Hepatocyte (in vitro differentiated cells): ENCODE measurements at regions not wholly inside any gene's neighbourhood (a gene's known extent, or its start where the extent isn't known, plus 50 kb on each side); places are given as distances from the start of the nearest gene placed in this dataset.

Experiments
- EZH2phosphoT487 ChIP-seq: fragments of 200-600 bp; sonication (generic); IDR thresholded peaks from one replicate; pipeline ENCODE4 v1.6.1; 2018; ENCODE audit warnings: antibody characterized with exemption, mild to moderate bottlenecking, low read depth, moderate library complexity; ENCODE audit not compliant: unreplicated experiment, severe bottlenecking
- TF ChIP-seq, protein P1 (sequence below): fragments of 200-600 bp; sonication (generic); IDR thresholded peaks from 2 replicates; pipeline ENCODE4 v1.5.1; 2016; ENCODE audit warnings: antibody characterized with exemption, mild to moderate bottlenecking; ENCODE audit not compliant: poor library complexity

DNA sequence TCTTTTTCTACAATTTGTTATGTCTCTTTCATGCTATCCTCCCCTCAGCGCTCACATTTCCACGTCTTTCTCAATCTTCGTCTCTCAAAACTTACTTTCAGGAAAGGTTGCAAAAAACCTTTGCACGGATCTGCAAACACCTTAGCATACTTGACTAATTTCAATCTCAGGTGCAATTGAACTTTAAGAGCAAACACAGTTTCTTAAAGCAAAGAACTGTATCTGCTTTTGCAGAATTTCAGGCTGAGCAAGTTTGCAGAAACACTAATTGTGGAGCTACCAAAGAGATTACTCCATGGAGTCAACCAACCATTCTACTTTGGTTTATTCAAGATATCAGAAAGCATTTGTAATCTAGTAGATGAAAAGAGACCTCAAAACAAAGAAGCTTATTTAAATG, 668.2 kb upstream of the MARCKS start:
- no peak for TF ChIP-seq EZH2phosphoT487
- TF ChIP-seq, protein P1, sequence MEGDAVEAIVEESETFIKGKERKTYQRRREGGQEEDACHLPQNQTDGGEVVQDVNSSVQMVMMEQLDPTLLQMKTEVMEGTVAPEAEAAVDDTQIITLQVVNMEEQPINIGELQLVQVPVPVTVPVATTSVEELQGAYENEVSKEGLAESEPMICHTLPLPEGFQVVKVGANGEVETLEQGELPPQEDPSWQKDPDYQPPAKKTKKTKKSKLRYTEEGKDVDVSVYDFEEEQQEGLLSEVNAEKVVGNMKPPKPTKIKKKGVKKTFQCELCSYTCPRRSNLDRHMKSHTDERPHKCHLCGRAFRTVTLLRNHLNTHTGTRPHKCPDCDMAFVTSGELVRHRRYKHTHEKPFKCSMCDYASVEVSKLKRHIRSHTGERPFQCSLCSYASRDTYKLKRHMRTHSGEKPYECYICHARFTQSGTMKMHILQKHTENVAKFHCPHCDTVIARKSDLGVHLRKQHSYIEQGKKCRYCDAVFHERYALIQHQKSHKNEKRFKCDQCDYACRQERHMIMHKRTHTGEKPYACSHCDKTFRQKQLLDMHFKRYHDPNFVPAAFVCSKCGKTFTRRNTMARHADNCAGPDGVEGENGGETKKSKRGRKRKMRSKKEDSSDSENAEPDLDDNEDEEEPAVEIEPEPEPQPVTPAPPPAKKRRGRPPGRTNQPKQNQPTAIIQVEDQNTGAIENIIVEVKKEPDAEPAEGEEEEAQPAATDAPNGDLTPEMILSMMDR, result no peak
